ENCODE measurements at regions not wholly inside any gene's neighbourhood (a gene's known extent, or its start where the extent isn't known, plus 50 kb on each side); places are given as distances from the start of the nearest gene placed in this dataset.

GRCh38 chr1:98384461-98385141 is 276.9 kb upstream of the SNX7 start:
- no peak for TF ChIP-seq CTCF (conservative IDR thresholded peaks at IDR 0.05; ENCODE audit: low read depth, low read length)
- DNase-seq (ENCODE audit: low read depth), result no peak
- H3K4me3 ChIP-seq (ENCODE audit: low read depth, low read length), result no peak overlapping the region

- DNase-seq (ENCODE audit: low read depth), result no peak
- H3K4me3 ChIP-seq (ENCODE audit: low read depth, low read length), result no peak overlapping the region
- no peak for TF ChIP-seq CTCF (conservative IDR thresholded peaks at IDR 0.05; ENCODE audit: low read depth, low read length)
These were observed 278.4 kb upstream of the SNX7 start for GRCh38 chr1:98382986-98383740.

- no peak overlapping the region for H3K4me3 ChIP-seq (ENCODE audit: low read depth, low read length)
- no peak for TF ChIP-seq CTCF (conservative IDR thresholded peaks at IDR 0.05; ENCODE audit: low read depth, low read length)
- no peak for DNase-seq (ENCODE audit: low read depth)
These were observed 278.9 kb upstream of the SNX7 start for GRCh38 chr1:98382586-98382985.

- H3K4me3 ChIP-seq (ENCODE audit: low read depth, low read length), result no peak overlapping the region
- no peak for TF ChIP-seq CTCF (conservative IDR thresholded peaks at IDR 0.05; ENCODE audit: low read depth, low read length)
- DNase-seq (ENCODE audit: low read depth), result no peak
These were observed 287.4 kb upstream of the SNX7 start for GRCh38 chr1:98374098-98374497.

GRCh38 chr1:98373056-98373455 is 288.5 kb upstream of the SNX7 start:
- no peak for DNase-seq (ENCODE audit: low read depth)
- no peak overlapping the region for H3K4me3 ChIP-seq (ENCODE audit: low read depth, low read length)
- TF ChIP-seq CTCF (conservative IDR thresholded peaks at IDR 0.05; ENCODE audit: low read depth, low read length), result no peak

GRCh38 chr1:98371764-98372163 is 289.8 kb upstream of the SNX7 start:
- no peak for TF ChIP-seq CTCF (conservative IDR thresholded peaks at IDR 0.05; ENCODE audit: low read depth, low read length)
- no peak for DNase-seq (ENCODE audit: low read depth)
- H3K4me3 ChIP-seq (ENCODE audit: low read depth, low read length), result no peak overlapping the region

- TF ChIP-seq CTCF (conservative IDR thresholded peaks at IDR 0.05; ENCODE audit: low read depth, low read length), result no peak
These were observed 292.1 kb upstream of the SNX7 start for GRCh38 chr1:98369463-98369862.

More at GRCh38 chr1:98369463-98369862, 292.1 kb upstream of the SNX7 start:
- no peak for DNase-seq (ENCODE audit: low read depth)
- no peak overlapping the region for H3K4me3 ChIP-seq (ENCODE audit: low read depth, low read length)

Measured in epithelial cell of proximal tubule (primary cell).